B cell (primary cell): ENCODE measurements at regions not wholly inside any gene's neighbourhood (a gene's known extent, or its start where the extent isn't known, plus 50 kb on each side); places are given as distances from the start of the nearest gene placed in this dataset.

Experiments used
- ATAC-seq: fragments of 200-7000 bp; cut with Tn5 transposase; one replicate; pipeline ENCODE4 v1.10.0; 2021; ENCODE audit warnings: low read depth, mild to moderate bottlenecking, moderate number of reproducible peaks, moderate library complexity
- CTCF ChIA-PET: fragments of 350-600 bp; sonication (Branson Sonifier 250); formaldehyde crosslinking; loops from one replicate; lab custom pipeline; 2021; ENCODE audit warnings: antibody characterized with exemption, inconsistent platforms; lab: Charles Lee
- POLR2A ChIA-PET: fragments of 350-600 bp; sonication (Branson Sonifier 250); formaldehyde crosslinking; loops from one replicate; lab custom pipeline; 2021; ENCODE audit warnings: antibody characterized with exemption; lab: Charles Lee
- DNase-seq: peaks from one replicate; pipeline ENCODE4 v3.0.0; 2013
- H2AFZ ChIP-seq: 2 replicates; pipeline ENCODE4 v1.6.1; 2012; ENCODE audit warnings: mild to moderate bottlenecking, low read depth, low read length; ENCODE audit not compliant: insufficient read depth, poor library complexity, severe bottlenecking
- H3K27ac ChIP-seq, 2 donors: 1 replicate in 1 of 2; 2 replicates in 1 of 2; pipeline ENCODE4 v1.5.1; 2012 to 2013; ENCODE audit warnings: low read length in 2 of 2, mild to moderate bottlenecking in 2 of 2, moderate library complexity in 1 of 2
- H3K27me3 ChIP-seq, 4 experiments: fragments of 200-600 bp in 1 of 4; sonication (generic) in 1 of 4; replicated peaks in 1 of 4; 1 replicate in 2 of 4; 2 replicates in 2 of 4; pipeline versions ENCODE4 v1.6.1 to v1.7.0; 2013 to 2016; ENCODE audit warnings: low read length in 3 of 4, mild to moderate bottlenecking in 2 of 4, mixed read lengths in 1 of 4, moderate library complexity in 1 of 4; ENCODE audit not compliant: insufficient read depth in 4 of 4, control insufficient read depth in 3 of 4; ENCODE audit errors: control extremely low read depth in 1 of 4
- H3K36me3 ChIP-seq, 2 experiments: replicated peaks in 1 of 2; 1 replicate in 1 of 2; 2 replicates in 1 of 2; pipeline versions ENCODE4 v1.6.1 to v1.7.1; 2013; ENCODE audit warnings: low read length in 1 of 2; ENCODE audit not compliant: insufficient read depth in 2 of 2, control insufficient read depth in 1 of 2; ENCODE audit errors: control extremely low read depth in 1 of 2, extremely low read depth in 1 of 2
- H3K4me1 ChIP-seq, 2 donors: fragments of 200-600 bp in 1 of 2; sonication (generic) in 1 of 2; 1 replicate in 1 of 2; 2 replicates in 1 of 2; pipeline versions ENCODE4 v1.5.1 to v1.6.1; 2013 to 2017; ENCODE audit warnings: low read length in 2 of 2; ENCODE audit not compliant: control insufficient read depth in 2 of 2, insufficient read depth in 2 of 2
- H3K4me2 ChIP-seq: replicated peaks from 2 replicates; pipeline ENCODE3; 2012; ENCODE audit warnings: mild to moderate bottlenecking, low read depth, low read length; ENCODE audit not compliant: poor library complexity, severe bottlenecking
- H3K4me3 ChIP-seq, 5 experiments: fragments of 200-600 bp in 1 of 5; sonication (generic) in 1 of 5; 1 replicate in 3 of 5; 2 replicates in 2 of 5; pipeline versions ENCODE4 v1.5.1 to v1.7.0; 2011 to 2016; ENCODE audit warnings: low read length in 4 of 5, mild to moderate bottlenecking in 4 of 5, low read depth in 2 of 5, control low read depth in 1 of 5, moderate library complexity in 1 of 5; ENCODE audit not compliant: insufficient read depth in 1 of 5; ENCODE audit errors: control extremely low read depth in 1 of 5, extremely low read depth in 1 of 5
- H3K79me2 ChIP-seq: fragments of 200-600 bp; sonication (generic); one replicate; pipeline ENCODE4 v1.6.0; 2016; ENCODE audit warnings: low read length; ENCODE audit not compliant: control insufficient read depth, insufficient read depth
- H3K9ac ChIP-seq: fragments of 200-600 bp; sonication (generic); 2 replicates; pipeline ENCODE4 v1.6.1; 2017; ENCODE audit warnings: mild to moderate bottlenecking, low read length, moderate library complexity
- H3K9me3 ChIP-seq, 3 donors: one replicate each; pipeline versions ENCODE4 v1.6.1 to v1.7.1; 2013; ENCODE audit warnings: low read length in 2 of 3; ENCODE audit not compliant: control insufficient read depth in 2 of 3, insufficient read depth in 1 of 3; ENCODE audit errors: control extremely low read depth in 1 of 3
- H4K20me1 ChIP-seq: 2 replicates; pipeline ENCODE4 v1.6.0; 2012; ENCODE audit warnings: mild to moderate bottlenecking, low read length; ENCODE audit not compliant: insufficient read depth, control insufficient read depth, poor library complexity, severe bottlenecking
- H3K27ac Mint-ChIP-seq: one replicate; pipeline ENCODE4 v1.8.0; 2021; ENCODE audit warnings: mixed read lengths
- H3K27me3 Mint-ChIP-seq: one replicate; pipeline ENCODE4 v1.8.0; 2021; ENCODE audit warnings: mixed read lengths
- H3K4me1 Mint-ChIP-seq: one replicate; pipeline ENCODE4 v1.8.0; 2021; ENCODE audit warnings: mixed read lengths
- H3K4me3 Mint-ChIP-seq: one replicate; pipeline ENCODE4 v1.8.0; 2021; ENCODE audit warnings: mixed read lengths
- H3K9me3 Mint-ChIP-seq: one replicate; pipeline ENCODE4 v1.8.0; 2022; ENCODE audit warnings: mixed read lengths; ENCODE audit not compliant: insufficient read depth
- EZH2 ChIP-seq: IDR thresholded peaks from 2 replicates; pipeline ENCODE4 v1.6.1; 2012; ENCODE audit warnings: borderline replicate concordance, low read depth, mild to moderate bottlenecking, moderate library complexity, low read length; ENCODE audit not compliant: insufficient read depth, poor library complexity, severe bottlenecking
- WGBS: methylation state at CpG from one replicate; pipeline ENCODE4 v1.1.5; 2013; ENCODE audit warnings: missing lambda C conversion rate; ENCODE audit not compliant: insufficient coverage; 5-methylcytosine and 5-hydroxymethylcytosine counted together
- intact Hi-C: fragments of 100-400 bp; cut with micrococcal nuclease; formaldehyde crosslinking; loops from one replicate; pipeline ENCODE4 v1.10.0; 2022
- TF ChIP-seq, protein P1 (sequence below): fragments of 200-600 bp; IDR thresholded peaks from one replicate; pipeline ENCODE4 v1.8.0; 2022; ENCODE audit warnings: antibody characterized with exemption, mild to moderate bottlenecking

GRCh38 chr12:5308996-5309395 is 122.9 kb upstream of the NTF3 start:
- ChIA-PET POLR2A (no interaction called here), CTCF (no interaction called here)
- intact Hi-C loops = no loop called here
- Histone ChIP-seq H3K4me2 (no peak overlapping the region), H3K4me3 (no peak overlapping the region), H3K79me2 (no peaks in the 10 kb centered on the region), H3K4me1 (no peaks in the 10 kb centered on the region), H3K36me3 (no peaks in the 10 kb centered on the region), H2AFZ (no peak overlapping the region), H3K27ac (no peak overlapping the region), H3K27me3 (peaks cover 0 to 3% (median 0%) of the 10 kb centered on the region in 4 experiments), H4K20me1 (no peaks in the 10 kb centered on the region), H3K9me3 (no peaks in the 10 kb centered on the region), H3K9ac (no peak overlapping the region)
- H3K4me3 Mint-ChIP-seq = no peak overlapping the region
- H3K27ac Mint-ChIP-seq = no peak overlapping the region
- TF ChIP-seq EZH2 = no peak
- TF ChIP-seq, protein P1, sequence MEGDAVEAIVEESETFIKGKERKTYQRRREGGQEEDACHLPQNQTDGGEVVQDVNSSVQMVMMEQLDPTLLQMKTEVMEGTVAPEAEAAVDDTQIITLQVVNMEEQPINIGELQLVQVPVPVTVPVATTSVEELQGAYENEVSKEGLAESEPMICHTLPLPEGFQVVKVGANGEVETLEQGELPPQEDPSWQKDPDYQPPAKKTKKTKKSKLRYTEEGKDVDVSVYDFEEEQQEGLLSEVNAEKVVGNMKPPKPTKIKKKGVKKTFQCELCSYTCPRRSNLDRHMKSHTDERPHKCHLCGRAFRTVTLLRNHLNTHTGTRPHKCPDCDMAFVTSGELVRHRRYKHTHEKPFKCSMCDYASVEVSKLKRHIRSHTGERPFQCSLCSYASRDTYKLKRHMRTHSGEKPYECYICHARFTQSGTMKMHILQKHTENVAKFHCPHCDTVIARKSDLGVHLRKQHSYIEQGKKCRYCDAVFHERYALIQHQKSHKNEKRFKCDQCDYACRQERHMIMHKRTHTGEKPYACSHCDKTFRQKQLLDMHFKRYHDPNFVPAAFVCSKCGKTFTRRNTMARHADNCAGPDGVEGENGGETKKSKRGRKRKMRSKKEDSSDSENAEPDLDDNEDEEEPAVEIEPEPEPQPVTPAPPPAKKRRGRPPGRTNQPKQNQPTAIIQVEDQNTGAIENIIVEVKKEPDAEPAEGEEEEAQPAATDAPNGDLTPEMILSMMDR = no peak
- H3K27me3 Mint-ChIP-seq = peaks cover 15% of the 10 kb centered on the region
- DNase-seq = no peak
- 85% methylated on average over 6 of the region's 8 CpGs for WGBS
- ATAC-seq = no peak
- H3K4me1 Mint-ChIP-seq = no peaks in the 10 kb centered on the region
- peaks cover 3% of the 10 kb centered on the region for H3K9me3 Mint-ChIP-seq

DNA sequence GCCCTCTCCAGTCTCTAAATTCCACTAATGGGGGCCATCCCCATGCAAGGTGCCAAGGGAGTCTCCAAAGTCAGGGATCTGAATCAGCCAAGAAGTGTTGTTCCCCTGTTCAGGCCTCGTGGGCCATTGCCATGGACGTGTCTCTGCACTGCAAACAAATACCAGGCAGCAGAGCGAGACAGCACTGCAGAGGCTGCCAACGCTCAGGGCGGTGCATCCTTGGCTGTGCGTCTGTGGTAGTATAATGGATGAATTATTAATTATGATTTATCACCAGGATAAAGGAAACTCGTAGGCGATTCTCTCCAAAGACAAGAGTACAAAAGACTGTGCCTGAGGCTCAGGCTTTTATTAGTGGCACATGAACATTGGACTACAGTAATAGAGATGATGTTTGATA is 122.3 kb upstream of the NTF3 start:
- Histone ChIP-seq H3K9me3 (peaks cover 0 to 1% (median 0%) of the 10 kb centered on the region in 3 donors), H3K4me1 (no peaks in the 10 kb centered on the region), H3K27ac (no peak overlapping the region), H3K27me3 (peaks cover 0 to 3% (median 0%) of the 10 kb centered on the region in 4 experiments), H4K20me1 (no peaks in the 10 kb centered on the region), H2AFZ (no peak overlapping the region), H3K4me2 (no peak overlapping the region), H3K4me3 (no peak overlapping the region), H3K79me2 (no peaks in the 10 kb centered on the region), H3K9ac (no peak overlapping the region), H3K36me3 (no peaks in the 10 kb centered on the region)
- WGBS = 78% methylated on average over 5 of the region's 8 CpGs
- CTCF ChIA-PET = no interaction called here
- intact Hi-C loops = no loop called here
- no peak for DNase-seq
- ATAC-seq = no peak
- Mint-ChIP-seq H3K4me3 (no peak overlapping the region), H3K27ac (no peak overlapping the region), H3K4me1 (no peaks in the 10 kb centered on the region), H3K27me3 (peaks cover 12% of the 10 kb centered on the region), H3K9me3 (peaks cover 5% of the 10 kb centered on the region)
- TF ChIP-seq, protein P1 = no peak
- no peak for TF ChIP-seq EZH2
- POLR2A ChIA-PET = no interaction called here
